IMR-90 (cell line): ENCODE measurements at regions not wholly inside any gene's neighbourhood (a gene's known extent, or its start where the extent isn't known, plus 50 kb on each side); places are given as distances from the start of the nearest gene placed in this dataset.

Source experiments
- ATAC-seq: fragments of 200-7000 bp; cut with Tn5 transposase; 2 replicates; pipeline ENCODE4 v1.9.1; 2020; ENCODE audit warnings: low read depth, mild to moderate bottlenecking, moderate library complexity
- BruUV-seq: library from RNA; stranded (reverse); fragments of 400-500 nt; replicated peaks from 2 replicates; lab custom pipeline; 2021; lab: Mats Ljungman, UMichigan
- CTCF ChIA-PET: fragments of 300-600 bp; formaldehyde crosslinking; extraction: SDS; loops from one replicate; lab custom pipeline; 2021; ENCODE audit warnings: antibody characterized with exemption; lab: Yijun Ruan, JAX
- POLR2A ChIA-PET: fragments of 300-600 bp; sonication (Branson Sonifier 250); formaldehyde crosslinking; loops from one replicate; lab custom pipeline; 2022; ENCODE audit warnings: antibody characterized with exemption; ENCODE audit not compliant: unreplicated experiment; lab: Charles Lee
- DNase-seq: peaks from one replicate; pipeline ENCODE4 v3.0.0; 2013
- H2AFZ ChIP-seq: replicated peaks from 2 replicates; pipeline ENCODE3; 2013; ENCODE audit warnings: low read length, mild to moderate bottlenecking; ENCODE audit not compliant: poor library complexity
- H2AK5ac ChIP-seq: 2 replicates; pipeline ENCODE4 v1.6.1; 2013; ENCODE audit warnings: low read depth, low read length, inconsistent platforms
- H2AK9ac ChIP-seq: replicated peaks from 2 replicates; pipeline ENCODE3; 2013; ENCODE audit warnings: mild to moderate bottlenecking, low read depth, low read length, moderate library complexity; ENCODE audit not compliant: poor library complexity
- H2BK120ac ChIP-seq: 2 replicates; pipeline ENCODE4 v1.6.1; 2013; ENCODE audit warnings: low read depth, low read length, inconsistent platforms
- H2BK15ac ChIP-seq: 3 replicates; pipeline ENCODE4 v1.6.1; 2013; ENCODE audit warnings: low read depth, low read length, inconsistent platforms
- H2BK20ac ChIP-seq: 2 replicates; pipeline ENCODE4 v1.6.1; 2013; ENCODE audit warnings: low read depth, mild to moderate bottlenecking, inconsistent platforms, low read length, moderate library complexity
- H2BK5ac ChIP-seq: 2 replicates; pipeline ENCODE4 v1.6.1; 2013; ENCODE audit warnings: mild to moderate bottlenecking, low read depth, low read length, inconsistent platforms; ENCODE audit not compliant: poor library complexity, severe bottlenecking
- H3K14ac ChIP-seq: replicated peaks from 2 replicates; pipeline ENCODE4 v1.6.1; 2013; ENCODE audit warnings: low read depth, low read length, inconsistent platforms
- H3K18ac ChIP-seq: 2 replicates; pipeline ENCODE4 v1.6.1; 2013; ENCODE audit warnings: low read depth, low read length, control low read depth
- H3K23ac ChIP-seq: 2 replicates; pipeline ENCODE4 v1.6.1; 2013; ENCODE audit warnings: low read depth, low read length, inconsistent platforms
- H3K27ac ChIP-seq: 2 replicates; pipeline ENCODE4 v1.5.1; 2013; ENCODE audit warnings: mild to moderate bottlenecking, control low read depth, low read length; ENCODE audit not compliant: insufficient read depth
- H3K27me3 ChIP-seq: 2 replicates; pipeline ENCODE4 v1.6.1; 2013; ENCODE audit warnings: low read length; ENCODE audit not compliant: control insufficient read depth, insufficient read depth
- H3K36me3 ChIP-seq: 2 replicates; pipeline ENCODE4 v1.6.1; 2013; ENCODE audit warnings: low read length, mixed read lengths; ENCODE audit not compliant: control insufficient read depth, insufficient read depth
- H3K4ac ChIP-seq: 2 replicates; pipeline ENCODE4 v1.6.1; 2013; ENCODE audit warnings: low read depth, low read length, inconsistent platforms
- H3K4me1 ChIP-seq: 2 replicates; pipeline ENCODE4 v1.6.1; 2013; ENCODE audit warnings: low read length, mixed read lengths; ENCODE audit not compliant: control insufficient read depth, insufficient read depth
- H3K4me2 ChIP-seq: 2 replicates; pipeline ENCODE4 v1.6.1; 2013; ENCODE audit warnings: low read depth, mild to moderate bottlenecking, control low read depth, low read length, moderate library complexity
- H3K4me3 ChIP-seq: 2 replicates; pipeline ENCODE4 v1.5.1; 2013; ENCODE audit warnings: low read depth, mild to moderate bottlenecking, control low read depth, low read length, moderate library complexity; ENCODE audit not compliant: insufficient read depth
- H3K56ac ChIP-seq: 2 replicates; pipeline ENCODE4 v1.6.1; 2013; ENCODE audit warnings: low read length, inconsistent platforms; ENCODE audit not compliant: insufficient read depth; ENCODE audit errors: extremely low read depth
- H3K79me1 ChIP-seq, 2 experiments: 2 replicates each; pipeline ENCODE4 v1.6.1; 2013; ENCODE audit warnings: low read length in 2 of 2, inconsistent platforms in 1 of 2, low read depth in 1 of 2
- H3K9ac ChIP-seq: 2 replicates; pipeline ENCODE4 v1.6.1; 2013; ENCODE audit warnings: low read depth, low read length, control low read depth
- H3K9me1 ChIP-seq: 2 replicates; pipeline ENCODE4 v1.6.1; 2013; ENCODE audit warnings: low read length, inconsistent platforms; ENCODE audit not compliant: insufficient read depth
- H3K9me3 ChIP-seq: 2 replicates; pipeline ENCODE4 v1.6.1; 2013; ENCODE audit warnings: low read length; ENCODE audit not compliant: control insufficient read depth, insufficient read depth
- H4K20me1 ChIP-seq: 2 replicates; pipeline ENCODE4 v1.6.1; 2013; ENCODE audit warnings: low read length, inconsistent platforms; ENCODE audit not compliant: insufficient read depth
- H4K5ac ChIP-seq: 2 replicates; pipeline ENCODE4 v1.6.1; 2013; ENCODE audit warnings: mild to moderate bottlenecking, low read depth, low read length, control low read depth
- H4K8ac ChIP-seq, 2 experiments: 2 replicates each; pipeline ENCODE4 v1.6.1; 2013; ENCODE audit warnings: low read depth in 2 of 2, low read length in 2 of 2, control low read depth in 1 of 2, inconsistent platforms in 1 of 2
- H4K91ac ChIP-seq: 2 replicates; pipeline ENCODE4 v1.6.1; 2013; ENCODE audit warnings: low read depth, low read length, inconsistent platforms; ENCODE audit not compliant: insufficient read depth
- CHD1 ChIP-seq: IDR thresholded peaks from 2 replicates; pipeline ENCODE4 v1.6.1; 2012; ENCODE audit warnings: low read depth, low read length, improper control_type of control experiment
- CTCF ChIP-seq: conservative IDR thresholded peaks from 2 replicates; pipeline ENCODE4 v1.5.1; 2012; ENCODE audit warnings: mild to moderate bottlenecking, low read depth, low read length, improper control_type of control experiment
- MAFK ChIP-seq: IDR thresholded peaks from 2 replicates; pipeline ENCODE4 v1.6.1; 2012; ENCODE audit warnings: low read depth, low read length, improper control_type of control experiment
- MXI1 ChIP-seq: IDR thresholded peaks from 2 replicates; pipeline ENCODE4 v1.6.1; 2012; ENCODE audit warnings: low read depth, mild to moderate bottlenecking, low read length, moderate library complexity, borderline replicate concordance
- NFE2L2 ChIP-seq: fragments of 150-350 bp; IDR thresholded peaks from 2 replicates; pipeline ENCODE4 v1.6.1; 2016; ENCODE audit warnings: low read depth, mild to moderate bottlenecking, low read length
- POLR2A ChIP-seq: IDR thresholded peaks from 2 replicates; pipeline ENCODE4 v1.6.1; 2012; ENCODE audit warnings: mild to moderate bottlenecking, low read depth, low read length
- RAD21 ChIP-seq: IDR thresholded peaks from 2 replicates; pipeline ENCODE4 v1.6.1; 2012; ENCODE audit warnings: low read length, improper control_type of control experiment
- RFX5 ChIP-seq: IDR thresholded peaks from 2 replicates; pipeline ENCODE4 v1.8.0; 2012; ENCODE audit warnings: low read depth, mild to moderate bottlenecking, low read length, moderate library complexity
- USF2 ChIP-seq: fragments of 150-350 bp; IDR thresholded peaks from 2 replicates; pipeline ENCODE4 v1.6.1; 2017; ENCODE audit warnings: mild to moderate bottlenecking, antibody characterized with exemption, low read length, low read depth
- WGBS, 2 experiments: methylation state at CpG; one replicate each; pipeline versions ENCODE4 v1.1.5 to v1.1.7; 2013; ENCODE audit warnings: missing lambda C conversion rate in 2 of 2; ENCODE audit not compliant: insufficient read length in 1 of 2; ENCODE audit errors: extremely low coverage in 2 of 2; 5-methylcytosine and 5-hydroxymethylcytosine counted together
- dilution Hi-C: fragments of 300-500 bp; cut with HindIII; formaldehyde crosslinking; loops from one replicate; pipeline ENCODE4 v1.14.3; 2018; ENCODE audit warnings: low sequenced_read_pairs; ENCODE audit not compliant: unreplicated experiment
- in situ Hi-C: fragments of 300-500 bp; cut with MboI; formaldehyde crosslinking; loops from 3 replicates; pipeline ENCODE4 v1.14.3; 2019; ENCODE audit warnings: low sequenced_read_pairs, inconsistent platforms, mixed read lengths
- intact Hi-C: fragments of 100-400 bp; cut with micrococcal nuclease; formaldehyde crosslinking; loops from 2 replicates; pipeline ENCODE4 v1.10.0; 2022
- TF ChIP-seq, protein P1 (sequence below): fragments of 150-350 bp; IDR thresholded peaks from 2 replicates; pipeline ENCODE4 v1.6.1; 2016; ENCODE audit warnings: low read depth, mild to moderate bottlenecking, low read length, moderate library complexity, borderline replicate concordance

- TF ChIP-seq CHD1: no peak
- no peak for TF ChIP-seq NFE2L2
- TF ChIP-seq MAFK: no peak
- TF ChIP-seq MXI1: no peak
- TF ChIP-seq POLR2A: no peak
- TF ChIP-seq RFX5: no peak
- TF ChIP-seq, protein P1, sequence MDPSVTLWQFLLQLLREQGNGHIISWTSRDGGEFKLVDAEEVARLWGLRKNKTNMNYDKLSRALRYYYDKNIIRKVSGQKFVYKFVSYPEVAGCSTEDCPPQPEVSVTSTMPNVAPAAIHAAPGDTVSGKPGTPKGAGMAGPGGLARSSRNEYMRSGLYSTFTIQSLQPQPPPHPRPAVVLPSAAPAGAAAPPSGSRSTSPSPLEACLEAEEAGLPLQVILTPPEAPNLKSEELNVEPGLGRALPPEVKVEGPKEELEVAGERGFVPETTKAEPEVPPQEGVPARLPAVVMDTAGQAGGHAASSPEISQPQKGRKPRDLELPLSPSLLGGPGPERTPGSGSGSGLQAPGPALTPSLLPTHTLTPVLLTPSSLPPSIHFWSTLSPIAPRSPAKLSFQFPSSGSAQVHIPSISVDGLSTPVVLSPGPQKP: no peak
- no peak for TF ChIP-seq CTCF
- TF ChIP-seq USF2: no peak
- no peak for TF ChIP-seq RAD21
- Histone ChIP-seq H3K27ac (no peak overlapping the region), H4K91ac (no peak overlapping the region), H3K36me3 (no peaks in the 10 kb centered on the region), H2BK15ac (no peak overlapping the region), H3K9ac (no peak overlapping the region), H2BK5ac (no peak overlapping the region), H3K4me2 (no peak overlapping the region), H3K4ac (no peak overlapping the region), H3K79me1 (no peaks in the 10 kb centered on the region), H3K56ac (no peak overlapping the region), H3K23ac (no peak overlapping the region), H2BK120ac (no peak overlapping the region), H4K5ac (no peak overlapping the region), H2AK5ac (no peak overlapping the region), H3K4me1 (no peaks in the 10 kb centered on the region), H3K18ac (no peak overlapping the region), H2AK9ac (no peak overlapping the region), H4K20me1 (no peaks in the 10 kb centered on the region), H2BK20ac (no peak overlapping the region), H3K9me1 (no peaks in the 10 kb centered on the region), H3K4me3 (no peak overlapping the region), H4K8ac (no peak overlapping the region), H3K27me3 (no peaks in the 10 kb centered on the region), H2AFZ (no peak overlapping the region), H3K14ac (no peak overlapping the region), H3K9me3 (peaks cover 2% of the 10 kb centered on the region; the same call in 1 of the 2 replicates)
- BruUV-seq: no TSS peak
- in situ Hi-C loops (no loop called here), intact Hi-C loops (no loop called here), dilution Hi-C loops (no loop called here)
- DNase-seq (no peak), ATAC-seq (no peak)
- ChIA-PET CTCF (interaction anchor here (0.7 kb wide), 1 partner anchor 14 kb away, joined by 3 read pairs; no protein-coding TSS in a partner anchor), POLR2A (no interaction called here)
- WGBS, 2 experiments: 0% methylated on average over 1 of the region's 1 CpG; no CpG with 5 or more reads in 1 of the 2 experiments
Measured at GRCh38 chr3:29083676-29084075, 197.2 kb upstream of the RBMS3 start.
